H1 (cell line): ENCODE measurements at regions not wholly inside any gene's neighbourhood (a gene's known extent, or its start where the extent isn't known, plus 50 kb on each side); places are given as distances from the start of the nearest gene placed in this dataset.

Experiments used
- CTCF ChIA-PET: fragments of 300-600 bp; sonication (Branson Sonifier 250); formaldehyde crosslinking; loops from one replicate; lab custom pipeline; 2021; ENCODE audit not compliant: partially characterized antibody; lab: Charles Lee
- POLR2A ChIA-PET: fragments of 300-600 bp; sonication (Branson Sonifier 250); formaldehyde crosslinking; loops from one replicate; lab custom pipeline; 2021; ENCODE audit warnings: inconsistent platforms; ENCODE audit not compliant: partially characterized antibody; lab: Charles Lee
- DNase-seq, 2 experiments: peaks; one replicate each; pipeline versions ENCODE4 v3.0.0 to v3.0.0-alpha.2; 2010 to 2022; ENCODE audit warnings: low spot score in 2 of 2, low read depth in 1 of 2, mixed read lengths in 1 of 2
- FAIRE-seq: peaks from 2 replicates; lab custom pipeline; 2011; peaks lifted over from hg19 to GRCh38; lab: Jason Lieb, UNC
- H2AFZ ChIP-seq: 2 replicates; pipeline ENCODE4 v1.8.1; 2012; ENCODE audit warnings: low read length, inconsistent platforms
- H2AK5ac ChIP-seq: 2 replicates; pipeline ENCODE4 v1.6.1; 2013; ENCODE audit warnings: low read depth, low read length
- H2BK120ac ChIP-seq: replicated peaks from 2 replicates; pipeline ENCODE3; 2013; ENCODE audit warnings: low read depth, low read length, inconsistent platforms
- H2BK12ac ChIP-seq: 2 replicates; pipeline ENCODE4 v1.6.1; 2013; ENCODE audit warnings: low read depth, low read length
- H2BK15ac ChIP-seq: 2 replicates; pipeline ENCODE4 v1.6.1; 2013; ENCODE audit warnings: low read length
- H2BK20ac ChIP-seq: 2 replicates; pipeline ENCODE4 v1.6.1; 2013; ENCODE audit warnings: low read length
- H2BK5ac ChIP-seq: 2 replicates; pipeline ENCODE4 v1.6.1; 2013; ENCODE audit warnings: low read depth, low read length
- H3K14ac ChIP-seq: 2 replicates; pipeline ENCODE4 v1.6.1; 2013; ENCODE audit warnings: inconsistent platforms; ENCODE audit not compliant: insufficient read length
- H3K18ac ChIP-seq: 2 replicates; pipeline ENCODE4 v1.6.1; 2013; ENCODE audit warnings: low read length; ENCODE audit errors: extremely low read depth
- H3K23ac ChIP-seq: 2 replicates; pipeline ENCODE4 v1.6.1; 2013; ENCODE audit warnings: inconsistent platforms; ENCODE audit not compliant: insufficient read length
- H3K23me2 ChIP-seq: 2 replicates; pipeline ENCODE4 v1.6.1; 2013; ENCODE audit warnings: low read depth, low read length
- H3K27ac ChIP-seq: 2 replicates; pipeline ENCODE4 v1.6.1; 2011; ENCODE audit warnings: low read depth, low read length, inconsistent platforms
- H3K27me3 ChIP-seq, 4 experiments: replicated peaks in 1 of 4; 1 replicate in 1 of 4; 2 replicates in 3 of 4; pipeline versions ENCODE4 v1.6.1 to v1.8.1; 2011 to 2013; ENCODE audit warnings: low read length in 3 of 4, mild to moderate bottlenecking in 3 of 4, inconsistent platforms in 2 of 4, mixed read lengths in 2 of 4, moderate library complexity in 1 of 4; ENCODE audit not compliant: control insufficient read depth in 3 of 4, insufficient read depth in 3 of 4; ENCODE audit errors: extremely low read depth in 1 of 4
- H3K36me3 ChIP-seq, 4 experiments: 2 replicates each; pipeline versions ENCODE4 v1.6.1 to v1.8.1; 2011 to 2013; ENCODE audit warnings: mild to moderate bottlenecking in 4 of 4, low read length in 3 of 4, moderate library complexity in 2 of 4, control low read depth in 1 of 4, inconsistent platforms in 1 of 4; ENCODE audit not compliant: insufficient read depth in 4 of 4, control insufficient read depth in 2 of 4
- H3K4ac ChIP-seq: replicated peaks from 2 replicates; pipeline ENCODE3; 2013; ENCODE audit warnings: low read length, low read depth, mixed read lengths, inconsistent platforms; ENCODE audit not compliant: insufficient read length
- H3K4me1 ChIP-seq, 4 experiments: replicated peaks in 1 of 4; 1 replicate in 1 of 4; 2 replicates in 3 of 4; pipeline versions ENCODE4 v1.6.1 to v1.8.1; 2011 to 2013; ENCODE audit warnings: low read length in 3 of 4, inconsistent platforms in 2 of 4, mixed read lengths in 1 of 4; ENCODE audit not compliant: insufficient read depth in 4 of 4, control insufficient read depth in 3 of 4
- H3K4me2 ChIP-seq, 2 experiments: 2 replicates each; pipeline versions ENCODE4 v1.6.1 to v1.8.1; 2011 to 2013; ENCODE audit warnings: low read depth in 2 of 2, low read length in 2 of 2, control low read depth in 1 of 2, inconsistent platforms in 1 of 2, mild to moderate bottlenecking in 1 of 2; ENCODE audit not compliant: insufficient read depth in 1 of 2
- H3K4me3 ChIP-seq, 4 experiments: fragments of 200-600, 300-600 bp in 1 of 4; sonication (generic), shearing (Covaris generic), sonication (Bioruptor Twin) in 1 of 4; 2 replicates each; pipeline versions ENCODE4 v1.5.1 to v1.8.1; 2011 to 2016; ENCODE audit warnings: low read length in 4 of 4, low read depth in 3 of 4, control low read depth in 2 of 4, inconsistent platforms in 2 of 4, mild to moderate bottlenecking in 2 of 4, mixed read lengths in 1 of 4, moderate library complexity in 1 of 4; ENCODE audit not compliant: insufficient read depth in 2 of 4; ENCODE audit errors: extremely low read depth in 1 of 4
- H3K56ac ChIP-seq: replicated peaks from 2 replicates; pipeline ENCODE3; 2013; ENCODE audit warnings: low read depth, mild to moderate bottlenecking, mixed read lengths, low read length, inconsistent platforms; ENCODE audit not compliant: insufficient read length
- H3K79me1 ChIP-seq: 2 replicates; pipeline ENCODE4 v1.6.1; 2013; ENCODE audit warnings: low read depth, low read length, control low read depth
- H3K79me2 ChIP-seq, 2 experiments: 2 replicates each; pipeline versions ENCODE4 v1.6.1 to v1.8.1; 2012 to 2013; ENCODE audit warnings: low read length in 2 of 2, mild to moderate bottlenecking in 2 of 2, inconsistent platforms in 1 of 2; ENCODE audit not compliant: insufficient read depth in 2 of 2, control insufficient read depth in 1 of 2
- H3K9ac ChIP-seq, 4 experiments: replicated peaks in 1 of 4; 1 replicate in 1 of 4; 2 replicates in 3 of 4; pipeline versions ENCODE4 v1.6.1 to v1.8.1; 2011 to 2013; ENCODE audit warnings: low read depth in 3 of 4, low read length in 3 of 4, control low read depth in 2 of 4, mild to moderate bottlenecking in 2 of 4, moderate library complexity in 2 of 4, inconsistent platforms in 1 of 4; ENCODE audit errors: extremely low read depth in 1 of 4
- H3K9me3 ChIP-seq, 2 experiments: 2 replicates each; pipeline versions ENCODE4 v1.6.1 to v1.8.1; 2012 to 2013; ENCODE audit warnings: mild to moderate bottlenecking in 2 of 2, moderate library complexity in 2 of 2, control low read depth in 1 of 2, inconsistent platforms in 1 of 2, low read depth in 1 of 2, low read length in 1 of 2, mixed read lengths in 1 of 2; ENCODE audit not compliant: insufficient read depth in 2 of 2
- H4K20me1 ChIP-seq, 2 experiments: replicated peaks in 1 of 2; 2 replicates each; pipeline versions ENCODE3 to v1.8.1; 2011 to 2013; ENCODE audit warnings: inconsistent platforms in 2 of 2, low read length in 2 of 2, mild to moderate bottlenecking in 1 of 2; ENCODE audit not compliant: insufficient read depth in 2 of 2, control insufficient read depth in 1 of 2
- H4K5ac ChIP-seq: 2 replicates; pipeline ENCODE4 v1.6.1; 2013; ENCODE audit warnings: low read length, low read depth, mixed read lengths, inconsistent platforms; ENCODE audit not compliant: insufficient read length
- H4K8ac ChIP-seq: 2 replicates; pipeline ENCODE4 v1.8.0; 2013; ENCODE audit warnings: mild to moderate bottlenecking, moderate library complexity, low read length, inconsistent platforms; ENCODE audit not compliant: insufficient read depth; ENCODE audit errors: extremely low read depth
- H4K91ac ChIP-seq: replicated peaks from 2 replicates; pipeline ENCODE3; 2013; ENCODE audit warnings: low read length, mixed read lengths, inconsistent platforms; ENCODE audit not compliant: insufficient read length
- CBX8 ChIP-seq: fragments of 300-800, 300-1000 bp; sonication (generic); IDR thresholded peaks from 2 replicates; pipeline ENCODE4 v1.7.1; 2016; ENCODE audit warnings: low read depth, low read length, borderline replicate concordance
- CHD2 ChIP-seq: IDR thresholded peaks from 2 replicates; pipeline ENCODE4 v1.6.1; 2012; ENCODE audit warnings: low read length, improper control_type of control experiment
- EP300 ChIP-seq, 2 experiments: IDR thresholded peaks; 1 replicate in 1 of 2; 2 replicates in 1 of 2; pipeline ENCODE4 v1.6.1; 2011 to 2012; ENCODE audit warnings: low read depth in 2 of 2, low read length in 2 of 2, mild to moderate bottlenecking in 2 of 2, borderline replicate concordance in 1 of 2, inconsistent platforms in 1 of 2, moderate library complexity in 1 of 2
- EZH2 ChIP-seq: fragments of 200-600 bp; sonication (generic); IDR thresholded peaks from 2 replicates; pipeline ENCODE4 v1.7.1; 2012; ENCODE audit warnings: low read depth, mild to moderate bottlenecking, moderate library complexity, low read length, inconsistent platforms; ENCODE audit not compliant: severe bottlenecking
- HDAC6 ChIP-seq: IDR thresholded peaks from one replicate; pipeline ENCODE4 v1.7.1; 2012; ENCODE audit warnings: low read depth, mild to moderate bottlenecking, inconsistent platforms, low read length, moderate library complexity
- JUN ChIP-seq: IDR thresholded peaks from 2 replicates; pipeline ENCODE4 v1.6.1; 2011; ENCODE audit warnings: low read depth, mild to moderate bottlenecking, improper control_type of control experiment, low read length
- KDM5A ChIP-seq: fragments of 200-600 bp; IDR thresholded peaks from 2 replicates; pipeline ENCODE4 v1.7.1; 2012; ENCODE audit warnings: mild to moderate bottlenecking, low read length, inconsistent platforms, mixed read lengths
- NRF1 ChIP-seq: IDR thresholded peaks from 2 replicates; pipeline ENCODE4 v1.6.1; 2011; ENCODE audit warnings: mild to moderate bottlenecking, low read depth, low read length, improper control_type of control experiment
- POLR2A ChIP-seq, 2 experiments: IDR thresholded peaks; 1 replicate in 1 of 2; 2 replicates in 1 of 2; pipeline ENCODE4 v1.6.1; 2011; ENCODE audit warnings: low read depth in 2 of 2, low read length in 2 of 2, mild to moderate bottlenecking in 2 of 2; ENCODE audit errors: control extremely low read depth in 1 of 2
- POU5F1 ChIP-seq: IDR thresholded peaks from 2 replicates; pipeline ENCODE4 v1.6.1; 2011; ENCODE audit warnings: low read depth, mild to moderate bottlenecking, low read length, moderate library complexity
- SIX5 ChIP-seq: IDR thresholded peaks from 2 replicates; pipeline ENCODE4 v1.6.1; 2011; ENCODE audit warnings: mild to moderate bottlenecking, low read depth, low read length
- SRF ChIP-seq: IDR thresholded peaks from 2 replicates; pipeline ENCODE4 v1.6.1; 2011; ENCODE audit warnings: mild to moderate bottlenecking, low read depth, low read length, moderate library complexity
- WGBS, 2 experiments: shearing (Covaris generic) in 1 of 2; methylation state at CpG; one replicate each; pipeline versions ENCODE4 v1.1.6 to v1.1.7; 2013 to 2015; ENCODE audit warnings: low lambda C conversion rate in 2 of 2, mixed read lengths in 2 of 2, inconsistent platforms in 1 of 2, low coverage in 1 of 2, missing lambda C conversion rate in 1 of 2; ENCODE audit not compliant: insufficient replicate concordance in 2 of 2, insufficient coverage in 1 of 2, insufficient read length in 1 of 2; ENCODE audit errors: extremely low coverage in 1 of 2, missing lambda C conversion rate in 1 of 2; 5-methylcytosine and 5-hydroxymethylcytosine counted together
- TF ChIP-seq, protein P1 (sequence below): IDR thresholded peaks from 2 replicates; pipeline ENCODE4 v1.6.1; 2011; ENCODE audit warnings: low read depth, mild to moderate bottlenecking, low read length; ENCODE audit not compliant: insufficient read depth

DNA sequence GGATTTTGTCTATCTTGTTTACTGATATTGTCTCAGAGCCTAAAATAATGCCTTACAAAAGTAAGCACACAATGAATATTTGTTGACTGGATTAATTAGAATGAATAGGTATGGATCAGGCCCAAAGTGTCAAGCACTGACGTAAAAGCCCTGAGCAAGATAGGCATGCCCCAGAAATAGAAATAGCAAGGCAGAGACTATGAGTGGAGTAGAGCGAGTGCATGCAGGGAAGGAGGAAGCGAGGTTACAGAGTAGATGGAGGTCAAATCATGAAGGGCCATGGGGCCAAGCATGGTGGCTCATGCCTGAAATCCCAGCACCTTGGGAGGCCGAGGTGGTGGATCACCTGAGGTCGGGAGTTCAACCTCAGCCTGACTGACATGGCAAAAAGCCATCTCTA lies 51.6 kb upstream of the SFTPD start:
- CTCF ChIA-PET = no interaction called here
- no peaks in the 10 kb centered on the region for H3K23me2 ChIP-seq
- no peaks in the 10 kb centered on the region; a peak in 1 of 7 replicates for H3K4me1 ChIP-seq
- no peak overlapping the region for H3K27ac ChIP-seq
- H3K14ac ChIP-seq = no peak overlapping the region
- H2BK5ac ChIP-seq = no peak overlapping the region
- H3K9me3 ChIP-seq = no peaks in the 10 kb centered on the region
- 85% methylated on average over 5 of the region's 5 CpGs; no CpG with 5 or more reads in 1 of the 2 experiments for WGBS, 2 experiments
- no peak overlapping the region for H4K91ac ChIP-seq
- FAIRE-seq (no peak), DNase-seq (no peak)
- H4K8ac ChIP-seq = no peak overlapping the region
- H2BK20ac ChIP-seq = no peak overlapping the region
- H3K4ac ChIP-seq = no peak overlapping the region
- H3K4me2 ChIP-seq = no peak overlapping the region
- H2BK12ac ChIP-seq = no peak overlapping the region
- H2BK120ac ChIP-seq = no peak overlapping the region
- no peak overlapping the region for H2AFZ ChIP-seq
- H3K18ac ChIP-seq = no peak overlapping the region
- no peak overlapping the region for H3K9ac ChIP-seq
- H4K5ac ChIP-seq = no peak overlapping the region
- no peaks in the 10 kb centered on the region for H3K79me1 ChIP-seq
- no peaks in the 10 kb centered on the region for H4K20me1 ChIP-seq
- H3K56ac ChIP-seq = no peak overlapping the region
- no peaks in the 10 kb centered on the region for H3K36me3 ChIP-seq
- H2BK15ac ChIP-seq = no peak overlapping the region; the same call in 1 of the 2 replicates
- H3K79me2 ChIP-seq = no peaks in the 10 kb centered on the region
- H2AK5ac ChIP-seq = no peak overlapping the region
- no peak overlapping the region for H3K4me3 ChIP-seq
- no peaks in the 10 kb centered on the region for H3K27me3 ChIP-seq
- no peak overlapping the region for H3K23ac ChIP-seq
- TF ChIP-seq JUN (no peak), SRF (no peak), KDM5A (no peak), HDAC6 (no peak), POU5F1 (no peak), POLR2A (IDR thresholded peaks at IDR 0.05; ENCODE audit: control extremely low read depth in 1 of 2, low read depth in 2 of 2, low read length in 2 of 2) (no peak), EP300 (IDR thresholded peaks at IDR 0.05; ENCODE audit: borderline replicate concordance in 1 of 2, low read depth in 2 of 2, low read length in 2 of 2) (no peak), EZH2 (no peak), SIX5 (no peak), CBX8 (no peak), CHD2 (no peak), NRF1 (no peak)
- TF ChIP-seq, protein P1, sequence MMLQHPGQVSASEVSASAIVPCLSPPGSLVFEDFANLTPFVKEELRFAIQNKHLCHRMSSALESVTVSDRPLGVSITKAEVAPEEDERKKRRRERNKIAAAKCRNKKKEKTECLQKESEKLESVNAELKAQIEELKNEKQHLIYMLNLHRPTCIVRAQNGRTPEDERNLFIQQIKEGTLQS = no peak
- TF ChIP-seq, all 59 proteins: peak for 0
- POLR2A ChIA-PET = no interaction called here
